GM12878 (cell line): ENCODE measurements at regions not wholly inside any gene's neighbourhood (a gene's known extent, or its start where the extent isn't known, plus 50 kb on each side); places are given as distances from the start of the nearest gene placed in this dataset.

ENCODE experiments used
- ATAC-seq: fragments of 200-7000 bp; cut with Tn5 transposase; 3 replicates; pipeline ENCODE4 v1.9.1; 2020; ENCODE audit warnings: mild to moderate bottlenecking, moderate library complexity
- BruUV-seq: library from RNA; stranded (reverse); fragments of 400-500 nt; replicated peaks from 2 replicates; lab custom pipeline; 2021; lab: Mats Ljungman, UMichigan
- CTCF ChIA-PET: fragments of 300-600 bp; sonication (Branson Sonifier 250); formaldehyde crosslinking; extraction: SDS; loops from one replicate; lab custom pipeline; 2021; ENCODE audit warnings: inconsistent platforms; lab: Yijun Ruan, JAX
- POLR2A ChIA-PET: fragments of 350-600 bp; formaldehyde crosslinking; extraction: SDS; loops from one replicate; lab custom pipeline; 2021; ENCODE audit warnings: inconsistent platforms; lab: Charles Lee
- RAD21 ChIA-PET: fragments of 300-600 bp; sonication (Branson Sonifier 250); formaldehyde crosslinking; loops from one replicate; lab custom pipeline; 2023; ENCODE audit warnings: antibody characterized with exemption; ENCODE audit not compliant: unreplicated experiment; lab: Charles Lee
- SMC1A ChIA-PET: fragments of 300-600 bp; sonication (Branson Sonifier 250); formaldehyde crosslinking; loops from one replicate; lab custom pipeline; 2023; ENCODE audit not compliant: unreplicated experiment, uncharacterized antibody; lab: Charles Lee
- DNase-seq: peaks from one replicate; pipeline ENCODE4 v3.0.0-alpha.2; 2011; ENCODE audit warnings: low read depth, low spot score
- FAIRE-seq: peaks from 3 replicates; lab custom pipeline; 2011; peaks lifted over from hg19 to GRCh38; lab: Jason Lieb, UNC
- H2AFZ ChIP-seq: 2 replicates; pipeline ENCODE4 v1.6.0; 2011; ENCODE audit warnings: low read depth, low read length, control low read depth; ENCODE audit not compliant: control insufficient read depth
- H3K27ac ChIP-seq: 2 replicates; pipeline ENCODE4 v1.5.1; 2011; ENCODE audit warnings: control low read depth; ENCODE audit not compliant: control insufficient read depth, insufficient read depth
- H3K27me3 ChIP-seq, 2 experiments: replicated peaks in 1 of 2; 2 replicates each; pipeline versions ENCODE4 v1.6.0 to v1.6.1; 2011; ENCODE audit warnings: low read length in 1 of 2; ENCODE audit not compliant: control insufficient read depth in 2 of 2, insufficient read depth in 2 of 2
- H3K36me3 ChIP-seq, 2 experiments: 2 replicates each; pipeline ENCODE4 v1.5.1; 2011; ENCODE audit warnings: low read length in 1 of 2; ENCODE audit not compliant: control insufficient read depth in 2 of 2, insufficient read depth in 2 of 2
- H3K4me1 ChIP-seq: 2 replicates; pipeline ENCODE4 v1.6.1; 2011; ENCODE audit warnings: mild to moderate bottlenecking, low read length, moderate library complexity, mixed read lengths; ENCODE audit not compliant: control insufficient read depth, insufficient read depth
- H3K4me2 ChIP-seq: 2 replicates; pipeline ENCODE4 v1.6.0; 2011; ENCODE audit warnings: control low read depth; ENCODE audit not compliant: control insufficient read depth, insufficient read depth
- H3K4me3 ChIP-seq: fragments of 200-600 bp; sonication (generic); 2 replicates; pipeline ENCODE4 v1.5.1; 2016
- H3K79me2 ChIP-seq: 2 replicates; pipeline ENCODE4 v1.6.0; 2011; ENCODE audit warnings: low read length; ENCODE audit not compliant: control insufficient read depth, insufficient read depth
- H3K9ac ChIP-seq: 2 replicates; pipeline ENCODE4 v1.8.0; 2011; ENCODE audit warnings: low read length, control low read depth, mixed read lengths; ENCODE audit not compliant: control insufficient read depth, insufficient read depth
- H3K9me3 ChIP-seq: replicated peaks from 3 replicates; pipeline ENCODE4 v1.5.1; 2011; ENCODE audit warnings: mild to moderate bottlenecking, low read length; ENCODE audit not compliant: control insufficient read depth, insufficient read depth
- H4K20me1 ChIP-seq: 2 replicates; pipeline ENCODE4 v1.6.0; 2011; ENCODE audit not compliant: control insufficient read depth, insufficient read depth
- ATF7 ChIP-seq: fragments of 450-650 bp; IDR thresholded peaks from 2 replicates; pipeline ENCODE4 v1.6.1; 2016; ENCODE audit warnings: low read depth, mild to moderate bottlenecking
- FOXK2 ChIP-seq: fragments of 450-650 bp; IDR thresholded peaks from 2 replicates; pipeline ENCODE4 v1.6.1; 2017; ENCODE audit warnings: mild to moderate bottlenecking, moderate library complexity
- FOXM1 ChIP-seq: IDR thresholded peaks from 2 replicates; pipeline ENCODE4 v1.6.1; 2012; ENCODE audit warnings: low read depth, mild to moderate bottlenecking, inconsistent platforms, low read length, moderate library complexity
- GABPA ChIP-seq: IDR thresholded peaks from 2 replicates; pipeline ENCODE4 v1.6.1; 2014; ENCODE audit warnings: antibody characterized with exemption, low read depth, mild to moderate bottlenecking, inconsistent platforms
- HDAC6 ChIP-seq: fragments of 200-600 bp; sonication (generic); IDR thresholded peaks from one replicate; pipeline ENCODE4 v1.8.0; 2017; ENCODE audit warnings: antibody characterized with exemption; ENCODE audit not compliant: unreplicated experiment
- NBN ChIP-seq: fragments of 450-650 bp; IDR thresholded peaks from 2 replicates; pipeline ENCODE4 v1.6.1; 2016
- WGBS: methylation state at CpG from one replicate; pipeline ENCODE4 v1.1.6; 2016; ENCODE audit warnings: low lambda C conversion rate; ENCODE audit not compliant: insufficient replicate concordance, insufficient coverage; ENCODE audit errors: missing lambda C conversion rate; 5-methylcytosine and 5-hydroxymethylcytosine counted together
- in situ Hi-C: fragments of 300-500 bp; cut with MboI; formaldehyde crosslinking; loops from 9 replicates; pipeline ENCODE4 v1.14.3; 2018; ENCODE audit warnings: mixed read lengths
- intact Hi-C: fragments of 100-400 bp; cut with micrococcal nuclease; formaldehyde crosslinking; loops from one replicate; pipeline ENCODE4 v1.14.2; 2022; ENCODE audit not compliant: unreplicated experiment
- TF ChIP-seq, protein P1 (sequence below): fragments of 450-650 bp; conservative IDR thresholded peaks from 2 replicates; pipeline ENCODE4 v1.6.1; 2017; ENCODE audit warnings: mild to moderate bottlenecking, moderate library complexity

DNA sequence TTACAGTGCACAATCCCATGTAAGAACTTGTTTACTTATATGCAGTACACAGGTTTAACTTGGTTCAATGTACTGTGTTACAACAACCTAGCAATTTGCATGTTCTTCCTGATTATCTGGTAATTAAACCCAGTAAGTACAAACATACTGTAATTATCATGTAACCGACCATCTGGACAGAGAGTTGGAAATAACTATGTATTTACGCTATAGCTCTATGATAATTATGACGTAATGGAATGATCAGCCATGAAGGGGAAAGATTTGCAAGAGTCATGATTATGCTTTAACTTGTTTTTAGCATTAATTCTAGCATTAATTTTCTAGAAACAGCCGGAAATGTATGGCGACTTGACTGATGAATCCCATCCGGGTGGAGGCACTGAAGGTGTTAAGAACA lies 74.8 kb upstream of the SALL1 start:
- in situ Hi-C loops (no loop called here), intact Hi-C loops (no loop called here)
- TF ChIP-seq GABPA (no peak), ATF7 (peak; percentile 56; the same call in 1 of the 2 replicates)
- Histone ChIP-seq H3K9me3 (no peaks in the 10 kb centered on the region), H3K4me3 (no peak overlapping the region), H3K4me1 (no peaks in the 10 kb centered on the region), H3K79me2 (no peaks in the 10 kb centered on the region), H3K9ac (no peak overlapping the region), H3K36me3 (no peaks in the 10 kb centered on the region), H3K27ac (no peak overlapping the region), H4K20me1 (no peaks in the 10 kb centered on the region), H3K27me3 (no peaks in the 10 kb centered on the region), H3K4me2 (no peak overlapping the region), H2AFZ (no peak overlapping the region)
- SMC1A ChIA-PET: no interaction called here
- RAD21 ChIA-PET: no interaction called here
- no TSS peak for BruUV-seq
- ATAC-seq: no peak
- no peak for FAIRE-seq
- no peak for DNase-seq
- CTCF ChIA-PET: no interaction called here
- POLR2A ChIA-PET: no interaction called here
- WGBS: 51% methylated on average over 6 of the region's 6 CpGs

GRCh38 chr16:51224317-51224716 lies 73.2 kb upstream of the SALL1 start:
- no peaks in the 10 kb centered on the region for H3K27me3 ChIP-seq
- no TSS peak for BruUV-seq
- DNase-seq: no peak
- no peak overlapping the region for H3K27ac ChIP-seq
- ATAC-seq: no peak
- H3K9me3 ChIP-seq: no peaks in the 10 kb centered on the region
- in situ Hi-C loops: no loop called here
- H3K9ac ChIP-seq: no peak overlapping the region
- no peak overlapping the region for H3K4me2 ChIP-seq
- H3K4me3 ChIP-seq: no peak overlapping the region
- ChIA-PET POLR2A (interaction anchor here (0.6 kb wide), 1 partner anchor 355 kb away, joined by 3 read pairs; no protein-coding TSS in a partner anchor), CTCF (no interaction called here), RAD21 (no interaction called here), SMC1A (no interaction called here)
- H2AFZ ChIP-seq: no peak overlapping the region
- FAIRE-seq: no peak
- intact Hi-C loops: no loop called here
- TF ChIP-seq, protein P1, sequence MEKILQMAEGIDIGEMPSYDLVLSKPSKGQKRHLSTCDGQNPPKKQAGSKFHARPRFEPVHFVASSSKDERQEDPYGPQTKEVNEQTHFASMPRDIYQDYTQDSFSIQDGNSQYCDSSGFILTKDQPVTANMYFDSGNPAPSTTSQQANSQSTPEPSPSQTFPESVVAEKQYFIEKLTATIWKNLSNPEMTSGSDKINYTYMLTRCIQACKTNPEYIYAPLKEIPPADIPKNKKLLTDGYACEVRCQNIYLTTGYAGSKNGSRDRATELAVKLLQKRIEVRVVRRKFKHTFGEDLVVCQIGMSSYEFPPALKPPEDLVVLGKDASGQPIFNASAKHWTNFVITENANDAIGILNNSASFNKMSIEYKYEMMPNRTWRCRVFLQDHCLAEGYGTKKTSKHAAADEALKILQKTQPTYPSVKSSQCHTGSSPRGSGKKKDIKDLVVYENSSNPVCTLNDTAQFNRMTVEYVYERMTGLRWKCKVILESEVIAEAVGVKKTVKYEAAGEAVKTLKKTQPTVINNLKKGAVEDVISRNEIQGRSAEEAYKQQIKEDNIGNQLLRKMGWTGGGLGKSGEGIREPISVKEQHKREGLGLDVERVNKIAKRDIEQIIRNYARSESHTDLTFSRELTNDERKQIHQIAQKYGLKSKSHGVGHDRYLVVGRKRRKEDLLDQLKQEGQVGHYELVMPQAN: no peak
- TF ChIP-seq FOXK2 (no peak), NBN (no peak), FOXM1 (no peak), HDAC6 (no peak)
- H3K79me2 ChIP-seq: no peaks in the 10 kb centered on the region
- no peaks in the 10 kb centered on the region for H4K20me1 ChIP-seq
- no peaks in the 10 kb centered on the region for H3K36me3 ChIP-seq
- no peaks in the 10 kb centered on the region for H3K4me1 ChIP-seq
- WGBS: 15% methylated on average over 2 of the region's 2 CpGs
